ENCODE measurements at regions not wholly inside any gene's neighbourhood (a gene's known extent, or its start where the extent isn't known, plus 50 kb on each side); places are given as distances from the start of the nearest gene placed in this dataset.

DNA sequence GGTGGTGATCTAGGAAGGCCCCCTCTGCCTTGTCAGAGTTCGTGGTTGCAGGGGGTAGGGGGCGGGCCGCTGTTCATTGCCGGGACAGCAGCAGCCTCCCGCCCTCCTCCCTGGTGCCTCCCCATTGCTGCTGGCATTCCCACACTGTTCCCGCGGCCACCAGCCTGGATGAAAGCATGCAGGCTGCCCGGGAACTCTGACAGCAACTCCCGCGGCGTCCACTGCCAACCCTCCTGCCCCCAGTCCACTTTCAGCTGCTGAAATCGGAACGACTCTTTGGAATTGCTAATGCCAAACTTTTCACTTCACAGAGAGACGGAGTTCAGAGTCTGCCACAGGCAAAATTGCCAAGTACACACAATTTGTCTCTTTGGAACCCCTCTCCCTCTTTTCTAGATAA, 121.9 kb downstream of the BEND2 start:
- dilution Hi-C loops (cut with HindIII; ENCODE audit: low sequenced_read_pairs, unreplicated experiment) = no loop called here
- CTCF ChIA-PET = no interaction called here

More for the DNA sequence above, 121.9 kb downstream of the BEND2 start:
- H4K91ac ChIP-seq (ENCODE audit: insufficient read depth, low read depth, low read length) = no peak overlapping the region
- no peak overlapping the region for H4K8ac ChIP-seq (ENCODE audit: low read depth in 2 of 2, low read length in 2 of 2)
- no peak overlapping the region for H3K14ac ChIP-seq (replicated peaks; ENCODE audit: low read depth, low read length)
- H3K27ac ChIP-seq (ENCODE audit: insufficient read depth, low read length) = no peak overlapping the region
- no peak overlapping the region for H4K5ac ChIP-seq (ENCODE audit: low read depth, low read length)
- no peak overlapping the region for H2BK15ac ChIP-seq (ENCODE audit: low read depth, low read length)
- H3K9me3 ChIP-seq (ENCODE audit: control insufficient read depth, insufficient read depth, low read length) = 0 out of 2 replicates have a peak, but pooled peaks cover 1% of the 10 kb centered on the region
- 21% methylated on average over 6 of the region's 14 CpGs; no CpG with 5 or more reads in 1 of the 2 experiments for WGBS, 2 experiments (ENCODE audit: extremely low coverage in 2 of 2, insufficient read length in 1 of 2)
- H3K9me1 ChIP-seq (ENCODE audit: insufficient read depth, low read length) = no peaks in the 10 kb centered on the region
- H2AFZ ChIP-seq (replicated peaks; ENCODE audit: low read length, poor library complexity) = no peak overlapping the region
- H2AK9ac ChIP-seq (replicated peaks; ENCODE audit: low read depth, low read length, poor library complexity) = no peak overlapping the region
- TF ChIP-seq FOS (IDR thresholded peaks at IDR 0.05; ENCODE audit: low read depth, low read length) (no peak), CHD1 (IDR thresholded peaks at IDR 0.05; ENCODE audit: low read depth, low read length) (no peak), NFE2L2 (IDR thresholded peaks at IDR 0.05; ENCODE audit: low read depth, low read length) (no peak), RCOR1 (IDR thresholded peaks at IDR 0.05; ENCODE audit: insufficient replicate concordance, low read length) (no peak), MXI1 (IDR thresholded peaks at IDR 0.05; ENCODE audit: borderline replicate concordance, low read depth, low read length) (no peak), RAD21 (IDR thresholded peaks at IDR 0.05; ENCODE audit: low read length) (no peak), MAZ (IDR thresholded peaks at IDR 0.05; ENCODE audit: borderline replicate concordance, low read depth, low read length) (no peak), SMC3 (IDR thresholded peaks at IDR 0.05; ENCODE audit: low read depth, low read length) (no peak), RFX5 (IDR thresholded peaks at IDR 0.05; ENCODE audit: low read depth, low read length) (no peak), MAFK (IDR thresholded peaks at IDR 0.05; ENCODE audit: low read depth, low read length) (no peak), CEBPB (IDR thresholded peaks at IDR 0.05; ENCODE audit: low read depth, low read length) (no peak), BHLHE40 (IDR thresholded peaks at IDR 0.05; ENCODE audit: low read depth, low read length) (no peak), POLR2A (IDR thresholded peaks at IDR 0.05; ENCODE audit: low read depth, low read length) (no peak)
- TF ChIP-seq, protein P1, sequence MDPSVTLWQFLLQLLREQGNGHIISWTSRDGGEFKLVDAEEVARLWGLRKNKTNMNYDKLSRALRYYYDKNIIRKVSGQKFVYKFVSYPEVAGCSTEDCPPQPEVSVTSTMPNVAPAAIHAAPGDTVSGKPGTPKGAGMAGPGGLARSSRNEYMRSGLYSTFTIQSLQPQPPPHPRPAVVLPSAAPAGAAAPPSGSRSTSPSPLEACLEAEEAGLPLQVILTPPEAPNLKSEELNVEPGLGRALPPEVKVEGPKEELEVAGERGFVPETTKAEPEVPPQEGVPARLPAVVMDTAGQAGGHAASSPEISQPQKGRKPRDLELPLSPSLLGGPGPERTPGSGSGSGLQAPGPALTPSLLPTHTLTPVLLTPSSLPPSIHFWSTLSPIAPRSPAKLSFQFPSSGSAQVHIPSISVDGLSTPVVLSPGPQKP (IDR thresholded peaks at IDR 0.05; ENCODE audit: borderline replicate concordance, low read depth, low read length) = no peak
- TF ChIP-seq, protein P2, sequence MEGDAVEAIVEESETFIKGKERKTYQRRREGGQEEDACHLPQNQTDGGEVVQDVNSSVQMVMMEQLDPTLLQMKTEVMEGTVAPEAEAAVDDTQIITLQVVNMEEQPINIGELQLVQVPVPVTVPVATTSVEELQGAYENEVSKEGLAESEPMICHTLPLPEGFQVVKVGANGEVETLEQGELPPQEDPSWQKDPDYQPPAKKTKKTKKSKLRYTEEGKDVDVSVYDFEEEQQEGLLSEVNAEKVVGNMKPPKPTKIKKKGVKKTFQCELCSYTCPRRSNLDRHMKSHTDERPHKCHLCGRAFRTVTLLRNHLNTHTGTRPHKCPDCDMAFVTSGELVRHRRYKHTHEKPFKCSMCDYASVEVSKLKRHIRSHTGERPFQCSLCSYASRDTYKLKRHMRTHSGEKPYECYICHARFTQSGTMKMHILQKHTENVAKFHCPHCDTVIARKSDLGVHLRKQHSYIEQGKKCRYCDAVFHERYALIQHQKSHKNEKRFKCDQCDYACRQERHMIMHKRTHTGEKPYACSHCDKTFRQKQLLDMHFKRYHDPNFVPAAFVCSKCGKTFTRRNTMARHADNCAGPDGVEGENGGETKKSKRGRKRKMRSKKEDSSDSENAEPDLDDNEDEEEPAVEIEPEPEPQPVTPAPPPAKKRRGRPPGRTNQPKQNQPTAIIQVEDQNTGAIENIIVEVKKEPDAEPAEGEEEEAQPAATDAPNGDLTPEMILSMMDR (conservative IDR thresholded peaks at IDR 0.05; ENCODE audit: low read depth, low read length) = no peak
- TF ChIP-seq, protein P3, sequence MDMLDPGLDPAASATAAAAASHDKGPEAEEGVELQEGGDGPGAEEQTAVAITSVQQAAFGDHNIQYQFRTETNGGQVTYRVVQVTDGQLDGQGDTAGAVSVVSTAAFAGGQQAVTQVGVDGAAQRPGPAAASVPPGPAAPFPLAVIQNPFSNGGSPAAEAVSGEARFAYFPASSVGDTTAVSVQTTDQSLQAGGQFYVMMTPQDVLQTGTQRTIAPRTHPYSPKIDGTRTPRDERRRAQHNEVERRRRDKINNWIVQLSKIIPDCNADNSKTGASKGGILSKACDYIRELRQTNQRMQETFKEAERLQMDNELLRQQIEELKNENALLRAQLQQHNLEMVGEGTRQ (IDR thresholded peaks at IDR 0.05; ENCODE audit: low read depth, low read length) = no peak
- H2AK5ac ChIP-seq (ENCODE audit: low read depth, low read length) = no peak overlapping the region
- no peaks in the 10 kb centered on the region for H3K27me3 ChIP-seq (ENCODE audit: control insufficient read depth, insufficient read depth, low read length)
- no peaks in the 10 kb centered on the region for H3K79me1 ChIP-seq (ENCODE audit: low read depth in 1 of 2, low read length in 2 of 2)
- no peak overlapping the region for H3K23ac ChIP-seq (ENCODE audit: low read depth, low read length)
- H3K4ac ChIP-seq (ENCODE audit: low read depth, low read length) = no peak overlapping the region
- no peak overlapping the region for H3K18ac ChIP-seq (ENCODE audit: low read depth, low read length)
- no peak for ATAC-seq (ENCODE audit: low read depth)
- H2BK5ac ChIP-seq (ENCODE audit: low read depth, low read length, poor library complexity, severe bottlenecking) = no peak overlapping the region
- POLR2A ChIA-PET (ENCODE audit: unreplicated experiment) = no interaction called here
- no peak overlapping the region for H3K56ac ChIP-seq (ENCODE audit: extremely low read depth, insufficient read depth, low read length)
- in situ Hi-C loops (cut with MboI; ENCODE audit: low sequenced_read_pairs) (no loop called here), intact Hi-C loops (cut with micrococcal nuclease) (no loop called here)
- H4K20me1 ChIP-seq (ENCODE audit: insufficient read depth, low read length) = no peaks in the 10 kb centered on the region
- no peak overlapping the region for H3K4me3 ChIP-seq (ENCODE audit: insufficient read depth, low read depth, low read length)
- no peaks in the 10 kb centered on the region for H3K36me3 ChIP-seq (ENCODE audit: control insufficient read depth, insufficient read depth, low read length)
- H2BK20ac ChIP-seq (ENCODE audit: low read depth, low read length) = no peak overlapping the region
- H3K4me1 ChIP-seq (ENCODE audit: control insufficient read depth, insufficient read depth, low read length) = no peaks in the 10 kb centered on the region
- no TSS peak for BruUV-seq (replicated peaks)
- no peak overlapping the region for H2BK120ac ChIP-seq (ENCODE audit: low read depth, low read length)
- H3K4me2 ChIP-seq (ENCODE audit: low read depth, low read length) = no peak overlapping the region
- no peak overlapping the region for H3K9ac ChIP-seq (ENCODE audit: low read depth, low read length)
- DNase-seq = no peak

Measured in IMR-90 (cell line).